ENCODE measurements at regions not wholly inside any gene's neighbourhood (a gene's known extent, or its start where the extent isn't known, plus 50 kb on each side); places are given as distances from the start of the nearest gene placed in this dataset.
"Not testable (repeated sequence)": the region's sequence is repeated elsewhere in the genome, so short reads cannot be mapped to it uniquely, and the experiment has no call there.

DNA sequence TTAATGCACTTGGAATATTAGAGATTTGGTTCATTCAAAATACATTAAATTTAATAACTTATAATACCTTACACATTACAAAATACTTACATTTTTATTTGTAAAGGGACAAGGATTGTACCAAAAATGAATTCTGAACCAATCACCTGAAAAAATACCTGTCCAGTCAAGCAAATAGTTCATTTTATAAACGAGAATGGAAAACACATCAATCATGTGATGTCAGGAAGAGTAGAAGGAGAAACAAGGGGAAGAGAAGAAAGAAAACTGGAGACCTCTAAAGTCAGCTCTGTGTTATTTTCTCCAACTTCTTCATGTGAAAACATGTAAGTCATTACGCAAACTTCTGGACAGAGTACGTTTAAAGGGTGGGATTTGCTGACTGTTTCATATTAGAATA is 989.0 kb upstream of the NUDT12 start:
- Mint-ChIP-seq H3K27me3 (no peaks in the 10 kb centered on the region), H3K4me1 (no peaks in the 10 kb centered on the region), H3K27ac (no peak overlapping the region), H3K4me3 (no peak overlapping the region), H3K36me3 (no peaks in the 10 kb centered on the region), H3K9me3 (peaks cover 2% of the 10 kb centered on the region)
- no peak for DNase-seq (ENCODE audit: low spot score in 2 of 2)
- ATAC-seq (ENCODE audit: low read depth), result no peak

DNA sequence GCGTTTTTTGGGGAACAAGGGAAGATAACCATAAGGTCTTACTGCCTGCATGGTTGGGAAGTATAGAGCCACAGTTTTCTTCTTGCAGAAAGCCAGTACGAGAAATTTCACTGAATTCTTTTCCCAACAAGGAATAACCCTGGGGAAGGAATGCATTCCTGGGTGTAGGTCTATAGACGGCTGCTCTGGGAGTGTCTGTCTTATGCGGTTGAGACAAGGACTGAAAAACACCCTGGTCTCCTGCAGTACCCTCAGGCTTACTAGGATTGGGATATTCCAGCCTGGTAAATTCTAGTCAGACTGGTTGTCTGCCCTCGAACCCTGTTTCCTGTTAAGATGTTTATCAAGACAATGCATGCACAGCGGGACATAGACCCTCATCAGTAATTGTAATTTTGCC is 984.3 kb upstream of the NUDT12 start:
- H3K36me3 Mint-ChIP-seq, H3K4me1 Mint-ChIP-seq, H3K27ac Mint-ChIP-seq: not testable (repeated sequence)

DNA sequence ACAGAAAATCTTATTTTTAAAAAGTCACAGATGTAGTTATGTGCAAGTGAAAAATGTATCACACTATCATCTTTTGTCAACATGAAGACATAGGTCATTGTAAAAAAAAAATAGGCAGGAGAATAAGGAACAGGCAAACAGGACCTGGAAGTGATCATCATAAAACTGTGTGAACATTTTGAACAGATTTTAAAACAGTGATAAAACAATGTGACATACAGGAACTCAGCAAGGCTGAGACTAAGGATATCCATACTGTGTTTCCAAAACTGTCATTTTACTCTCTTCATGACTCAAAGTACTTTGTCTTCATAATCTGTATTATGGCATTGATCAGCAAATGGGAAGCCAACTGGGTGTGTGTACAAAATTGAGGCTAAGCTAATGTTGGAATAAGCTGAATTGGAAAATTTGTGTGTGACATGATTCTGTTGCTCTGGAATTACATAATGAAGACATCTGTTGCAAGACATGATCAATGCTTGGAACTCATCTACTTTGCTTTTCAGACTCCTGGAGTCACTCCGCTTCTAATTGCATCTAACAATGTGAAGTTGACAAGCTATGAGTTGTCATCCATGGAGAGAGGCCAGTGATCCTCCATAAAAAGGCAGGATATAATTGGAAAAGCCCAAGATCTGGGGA is 978.7 kb upstream of the NUDT12 start:
- Mint-ChIP-seq H3K9me3 (no peaks in the 10 kb centered on the region), H3K4me1 (no peaks in the 10 kb centered on the region)
- no peak for ATAC-seq (ENCODE audit: low read depth)

More for the DNA sequence above, 984.3 kb upstream of the NUDT12 start:
- not testable (repeated sequence) for H3K4me3 Mint-ChIP-seq; H3K27me3 Mint-ChIP-seq; ATAC-seq (ENCODE audit: low read depth); H3K9me3 Mint-ChIP-seq; DNase-seq (ENCODE audit: low spot score in 2 of 2)

DNA sequence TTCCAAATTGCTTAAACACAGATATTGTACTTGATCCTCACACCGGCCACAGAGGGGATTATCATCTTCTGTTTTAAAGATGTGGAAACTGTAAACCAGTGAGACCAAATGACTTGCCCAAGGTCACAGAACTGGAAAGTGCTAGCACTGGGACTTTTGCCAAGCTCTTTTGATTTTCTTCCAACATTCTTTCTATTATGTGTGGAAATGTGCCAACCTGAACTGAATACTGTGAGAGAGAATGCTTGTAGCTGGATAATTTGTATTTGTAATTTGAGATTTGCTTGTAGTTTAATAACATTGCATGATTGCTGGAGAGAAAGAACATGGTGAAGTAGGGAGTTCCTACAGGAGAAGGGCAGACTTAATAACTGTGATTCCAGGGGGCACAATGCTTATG is 977.9 kb upstream of the NUDT12 start:
- no peaks in the 10 kb centered on the region for H3K4me1 Mint-ChIP-seq

More for the DNA sequence above, 978.7 kb upstream of the NUDT12 start:
- Mint-ChIP-seq H3K27ac (no peak overlapping the region), H3K27me3 (no peaks in the 10 kb centered on the region), H3K36me3 (no peaks in the 10 kb centered on the region), H3K4me3 (no peak overlapping the region)
- DNase-seq (ENCODE audit: low spot score in 2 of 2), result no peak

DNA sequence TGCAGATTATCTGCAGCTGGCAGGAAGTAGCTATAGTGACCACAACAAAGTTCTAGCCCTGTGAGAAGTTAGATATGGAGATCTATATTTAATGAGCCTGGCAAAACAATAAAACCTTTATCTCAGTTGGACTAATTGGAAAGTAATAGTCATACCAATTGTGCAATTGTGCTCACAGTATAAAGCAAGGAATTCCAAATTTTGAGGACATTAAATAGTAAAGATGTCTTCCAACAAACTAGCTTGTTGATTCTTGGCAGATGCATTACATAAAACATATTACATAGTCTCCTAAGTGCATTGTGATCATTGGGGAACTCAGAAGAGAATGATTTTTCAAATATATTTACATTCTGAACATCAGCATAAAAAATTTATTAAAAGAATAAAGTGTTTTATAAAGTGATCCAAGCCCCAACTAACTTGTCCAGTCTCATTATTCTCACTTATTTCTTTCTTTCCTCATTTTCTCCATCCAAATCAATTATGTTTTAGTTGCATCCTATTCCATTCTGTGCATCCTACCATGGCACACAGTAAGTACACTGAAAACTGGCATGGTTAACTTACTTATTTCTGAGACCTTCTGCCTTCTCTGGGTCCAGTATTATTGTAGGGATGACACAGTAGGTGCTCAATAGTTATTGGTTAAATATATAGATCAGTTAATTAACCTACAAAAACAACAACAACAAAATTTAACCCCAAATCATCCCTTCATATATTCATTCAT is 977.2 kb upstream of the NUDT12 start:
- Mint-ChIP-seq H3K36me3 (no peaks in the 10 kb centered on the region), H3K9me3 (peaks cover under 1% of the 10 kb centered on the region), H3K27ac (no peak overlapping the region), H3K27me3 (no peaks in the 10 kb centered on the region), H3K4me3 (no peak overlapping the region), H3K4me1 (no peaks in the 10 kb centered on the region)
- ATAC-seq (ENCODE audit: low read depth) (no peak), DNase-seq (ENCODE audit: low spot score in 2 of 2) (no peak)

More for the DNA sequence above, 977.9 kb upstream of the NUDT12 start:
- no peak overlapping the region for H3K27ac Mint-ChIP-seq
- no peaks in the 10 kb centered on the region for H3K9me3 Mint-ChIP-seq
- H3K27me3 Mint-ChIP-seq, result no peaks in the 10 kb centered on the region
- H3K36me3 Mint-ChIP-seq, result no peaks in the 10 kb centered on the region
- no peak for DNase-seq (ENCODE audit: low spot score in 2 of 2)
- ATAC-seq (ENCODE audit: low read depth), result no peak
- H3K4me3 Mint-ChIP-seq, result no peak overlapping the region

DNA sequence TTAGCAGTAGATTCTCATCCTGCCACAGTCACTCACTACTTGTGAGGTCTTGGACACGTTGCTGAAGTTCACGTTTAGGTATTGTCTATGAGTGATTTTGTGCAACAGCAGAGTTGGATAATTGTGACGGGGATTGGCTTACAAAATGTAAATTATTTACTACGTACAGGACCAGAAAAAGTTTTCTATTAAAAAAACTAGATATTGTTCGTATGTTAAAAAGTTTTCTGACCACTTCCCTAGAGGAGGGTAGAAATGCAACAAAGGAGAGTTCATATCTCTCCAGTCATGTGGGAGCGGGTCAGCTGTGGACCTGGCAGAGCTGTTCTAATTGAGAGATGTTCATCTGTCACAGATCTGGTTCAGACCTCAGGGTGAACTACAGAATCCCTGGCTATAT is 976.1 kb upstream of the NUDT12 start:
- Mint-ChIP-seq H3K4me1 (no peaks in the 10 kb centered on the region), H3K36me3 (no peaks in the 10 kb centered on the region), H3K27me3 (no peaks in the 10 kb centered on the region), H3K4me3 (no peak overlapping the region), H3K27ac (no peak overlapping the region), H3K9me3 (peaks cover 2% of the 10 kb centered on the region)
- no peak for DNase-seq (ENCODE audit: low spot score in 2 of 2)
- ATAC-seq (ENCODE audit: low read depth), result no peak

DNA sequence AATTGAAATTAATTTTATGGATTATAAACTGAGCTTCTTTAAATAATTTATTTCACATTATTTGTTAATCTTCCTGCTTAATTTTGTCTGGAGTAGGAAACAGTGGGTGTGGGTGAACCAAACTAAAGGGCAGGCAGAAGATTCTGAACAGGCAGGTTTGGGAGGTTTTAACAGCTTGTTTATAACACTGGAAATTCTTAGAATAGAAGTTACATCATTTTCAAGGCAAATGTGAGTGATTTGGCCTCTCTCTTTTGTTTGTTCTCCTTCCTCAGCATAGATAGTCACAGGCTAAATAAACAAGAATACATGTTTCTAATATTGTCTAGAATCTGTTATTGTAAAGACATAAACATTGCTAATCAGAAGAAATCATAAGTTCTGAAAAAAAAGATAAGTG is 970.9 kb upstream of the NUDT12 start:
- H3K27me3 Mint-ChIP-seq, result no peaks in the 10 kb centered on the region
- H3K36me3 Mint-ChIP-seq, result no peaks in the 10 kb centered on the region
- H3K4me1 Mint-ChIP-seq, result no peaks in the 10 kb centered on the region
- ATAC-seq (ENCODE audit: low read depth) (no peak), DNase-seq (ENCODE audit: low spot score in 2 of 2) (no peak)
- no peak overlapping the region for H3K4me3 Mint-ChIP-seq
- no peak overlapping the region for H3K27ac Mint-ChIP-seq
- H3K9me3 Mint-ChIP-seq, result peaks cover 3% of the 10 kb centered on the region

DNA sequence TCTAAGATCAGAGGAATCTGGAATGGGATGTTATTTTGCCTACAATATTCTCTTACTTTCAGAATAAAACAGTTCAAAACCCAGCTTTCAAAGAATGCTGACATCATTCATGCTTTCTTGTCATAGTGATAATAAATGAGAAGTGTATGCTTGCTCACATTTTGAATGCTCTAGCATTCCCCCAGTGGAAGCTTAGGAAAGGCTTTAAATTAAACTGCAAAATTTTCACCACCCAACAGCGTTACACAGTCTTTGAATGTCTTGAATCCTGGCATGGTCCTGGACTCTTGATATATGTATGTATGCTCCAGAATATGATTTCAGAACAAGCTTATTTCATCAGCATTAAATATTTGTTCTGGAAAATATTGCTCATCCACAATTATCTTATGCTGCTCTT is 964.3 kb upstream of the NUDT12 start:
- no peak for DNase-seq (ENCODE audit: low spot score in 2 of 2)
- ATAC-seq (ENCODE audit: low read depth), result no peak
- no peaks in the 10 kb centered on the region for H3K4me1 Mint-ChIP-seq
- H3K27me3 Mint-ChIP-seq, result no peaks in the 10 kb centered on the region
- H3K9me3 Mint-ChIP-seq, result peaks cover 3% of the 10 kb centered on the region
- H3K27ac Mint-ChIP-seq, result no peak overlapping the region
- no peak overlapping the region for H3K4me3 Mint-ChIP-seq
- H3K36me3 Mint-ChIP-seq, result no peaks in the 10 kb centered on the region

DNA sequence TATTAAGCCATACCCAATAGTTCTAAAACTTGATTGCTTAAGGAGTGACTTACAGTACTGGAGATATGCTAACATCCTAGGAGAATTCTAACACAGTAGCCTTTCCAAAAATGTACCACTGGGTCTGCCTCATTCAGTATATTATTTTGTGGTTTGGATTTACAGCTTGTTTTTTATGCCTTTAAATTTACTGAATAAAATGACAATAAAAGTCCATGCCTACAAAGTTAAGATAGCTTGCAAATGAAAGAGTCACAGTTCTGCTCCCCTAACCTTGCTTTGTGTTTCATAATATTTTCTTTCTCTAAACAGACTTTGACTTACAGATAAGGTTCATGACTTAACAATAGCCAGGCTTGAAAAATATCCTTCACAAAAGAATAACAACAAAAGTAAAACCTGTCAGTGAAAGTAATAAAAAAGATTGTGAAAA is 951.1 kb upstream of the NUDT12 start:
- DNase-seq (ENCODE audit: low spot score in 2 of 2), result no peak
- Mint-ChIP-seq H3K4me1 (no peaks in the 10 kb centered on the region), H3K4me3 (no peak overlapping the region), H3K27me3 (no peaks in the 10 kb centered on the region), H3K9me3 (peaks cover 5% of the 10 kb centered on the region), H3K27ac (no peak overlapping the region), H3K36me3 (no peaks in the 10 kb centered on the region)
- no peak for ATAC-seq (ENCODE audit: low read depth)

DNA sequence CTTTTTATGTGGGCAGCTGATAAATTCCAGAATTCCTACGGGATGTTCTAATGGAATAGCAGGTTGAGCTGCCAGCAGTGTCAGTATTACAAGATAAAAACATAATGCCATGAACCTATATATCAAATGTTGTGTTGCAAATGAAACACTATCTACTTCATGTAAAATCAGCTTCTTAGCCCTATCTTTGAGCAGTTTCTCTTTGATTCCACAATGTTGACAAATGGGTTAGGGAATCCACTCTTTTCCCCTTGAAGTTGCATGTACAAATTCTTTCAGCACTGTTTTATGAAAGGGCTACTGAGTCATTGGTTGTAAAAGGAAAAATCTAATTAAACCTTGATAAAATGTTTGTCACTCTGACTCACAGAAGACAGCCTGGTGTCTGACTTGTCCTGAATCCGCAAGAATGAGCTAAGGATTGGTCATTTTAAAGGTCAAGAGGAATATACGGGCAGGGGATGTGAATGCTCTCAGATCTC is 950.6 kb upstream of the NUDT12 start:
- Mint-ChIP-seq H3K9me3 (peaks cover 6% of the 10 kb centered on the region), H3K27ac (no peak overlapping the region), H3K36me3 (no peaks in the 10 kb centered on the region), H3K27me3 (no peaks in the 10 kb centered on the region), H3K4me1 (no peaks in the 10 kb centered on the region), H3K4me3 (no peak overlapping the region)
- ATAC-seq (ENCODE audit: low read depth) (no peak), DNase-seq (ENCODE audit: low spot score in 2 of 2) (no peak)

DNA sequence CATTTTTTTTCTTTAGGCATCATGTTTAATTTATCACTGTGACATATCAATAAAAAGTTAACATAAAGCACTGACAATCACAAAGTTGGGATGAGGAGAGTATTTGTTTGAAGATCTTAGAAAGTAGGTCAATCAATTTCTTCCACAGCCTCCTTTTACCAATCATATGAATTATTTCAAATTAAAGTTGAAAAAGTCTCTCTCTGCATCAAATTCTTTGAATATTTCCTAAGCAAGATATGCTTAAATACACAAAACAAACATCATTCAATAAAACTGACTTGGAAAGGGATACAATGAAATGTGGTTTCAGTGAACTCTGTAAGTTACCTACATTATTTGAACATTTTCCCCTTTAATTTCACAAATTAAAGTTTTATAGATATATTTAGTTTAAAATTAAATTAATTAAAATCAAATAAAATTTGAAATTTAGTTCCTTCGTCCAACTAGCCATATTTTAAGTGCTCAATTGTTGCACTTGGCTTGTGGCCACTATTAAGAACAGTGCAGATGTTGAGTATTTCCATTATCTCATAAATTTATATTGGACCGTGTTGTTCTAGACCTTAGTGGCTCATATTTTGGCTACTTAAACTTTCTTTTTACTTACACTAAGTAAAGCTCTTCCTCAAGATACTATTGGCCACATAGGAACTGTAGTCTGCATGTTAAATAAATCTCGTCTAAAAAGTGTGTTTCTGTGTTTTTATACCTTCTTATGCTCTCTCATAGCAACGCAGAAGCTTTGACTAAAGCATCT is 949.7 kb upstream of the NUDT12 start:
- Mint-ChIP-seq H3K27ac (no peak overlapping the region), H3K4me3 (no peak overlapping the region), H3K4me1 (no peaks in the 10 kb centered on the region), H3K27me3 (no peaks in the 10 kb centered on the region), H3K9me3 (peaks cover 6% of the 10 kb centered on the region), H3K36me3 (no peaks in the 10 kb centered on the region)
- DNase-seq (ENCODE audit: low spot score in 2 of 2) (no peak), ATAC-seq (ENCODE audit: low read depth) (no peak)

DNA sequence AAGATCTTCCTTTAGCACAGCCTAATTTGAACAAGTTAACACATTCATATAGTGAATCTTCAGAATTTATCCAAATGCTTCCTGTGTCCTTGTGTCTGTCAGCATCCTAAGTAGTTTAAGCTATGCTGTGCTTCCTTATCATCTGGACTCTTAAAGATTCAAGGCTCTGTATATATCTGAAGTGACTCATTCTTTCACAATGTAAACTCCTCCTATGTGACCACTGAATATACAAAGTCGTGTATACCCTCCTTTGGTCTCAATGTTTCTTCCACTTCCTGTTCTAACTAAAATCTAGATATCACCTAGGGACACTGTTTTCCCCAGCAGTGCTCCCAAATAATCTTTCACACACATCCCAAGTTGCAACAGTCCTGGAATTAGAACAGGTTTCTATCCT is 935.7 kb upstream of the NUDT12 start:
- H3K27ac Mint-ChIP-seq, result no peak overlapping the region
- no peaks in the 10 kb centered on the region for H3K4me1 Mint-ChIP-seq
- ATAC-seq (ENCODE audit: low read depth) (no peak), DNase-seq (ENCODE audit: low spot score in 2 of 2) (no peak)
- no peaks in the 10 kb centered on the region for H3K27me3 Mint-ChIP-seq
- H3K4me3 Mint-ChIP-seq, result no peak overlapping the region
- H3K36me3 Mint-ChIP-seq, result no peaks in the 10 kb centered on the region
- H3K9me3 Mint-ChIP-seq, result peaks cover 8% of the 10 kb centered on the region

DNA sequence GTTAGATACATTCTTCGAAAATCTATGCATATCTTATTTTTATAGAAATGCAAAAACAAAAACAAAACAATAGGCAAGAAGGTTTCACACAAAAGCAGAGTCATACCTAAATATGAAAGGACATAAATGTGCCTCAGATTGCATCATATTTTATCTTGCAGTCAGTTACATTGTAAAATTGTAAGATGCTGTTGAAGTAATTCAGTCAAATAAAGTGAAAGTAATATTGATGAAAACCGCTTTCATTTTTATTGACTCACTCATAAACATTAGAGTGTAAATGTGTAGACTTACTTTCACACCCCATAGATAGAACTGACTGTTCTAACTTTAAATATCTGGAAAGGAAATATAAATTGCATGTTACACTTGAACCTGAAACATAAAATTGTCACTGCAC is 931.5 kb upstream of the NUDT12 start:
- Mint-ChIP-seq H3K4me1 (no peaks in the 10 kb centered on the region), H3K36me3 (no peaks in the 10 kb centered on the region), H3K27ac (no peak overlapping the region), H3K4me3 (no peak overlapping the region), H3K9me3 (peaks cover 3% of the 10 kb centered on the region), H3K27me3 (no peaks in the 10 kb centered on the region)
- no peak for ATAC-seq (ENCODE audit: low read depth)
- no peak for DNase-seq (ENCODE audit: low spot score in 2 of 2)

DNA sequence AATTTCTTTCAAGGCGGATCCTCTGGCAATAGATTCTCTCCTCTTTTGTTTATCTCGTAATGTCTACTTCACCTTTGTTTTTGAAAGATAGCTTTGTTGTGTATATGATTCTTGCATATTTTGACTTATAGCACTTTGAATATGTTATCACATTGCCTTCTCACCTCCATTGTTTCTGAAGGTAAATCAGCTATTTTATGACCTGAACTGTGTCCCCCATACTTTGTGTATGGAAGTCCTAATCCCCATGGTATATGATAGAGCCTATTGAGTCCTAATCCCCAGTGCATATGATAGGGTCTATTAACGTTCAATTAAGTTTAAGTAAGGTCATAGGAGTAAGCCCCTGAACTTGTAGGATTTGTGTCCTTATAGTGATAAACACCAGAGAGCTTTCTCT is 910.2 kb upstream of the NUDT12 start:
- Mint-ChIP-seq H3K4me1 (no peaks in the 10 kb centered on the region), H3K9me3 (peaks cover 6% of the 10 kb centered on the region), H3K4me3 (no peak overlapping the region), H3K36me3 (no peaks in the 10 kb centered on the region), H3K27ac (no peak overlapping the region), H3K27me3 (no peaks in the 10 kb centered on the region)
- ATAC-seq (ENCODE audit: low read depth), result no peak
- DNase-seq (ENCODE audit: low spot score in 2 of 2), result no peak
